Endothelial cell (in vitro differentiated cells): ENCODE measurements at regions not wholly inside any gene's neighbourhood (a gene's known extent, or its start where the extent isn't known, plus 50 kb on each side); places are given as distances from the start of the nearest gene placed in this dataset.
A peak's percentile ranks its signal among the peaks of the same experiment; 100 is the strongest.

Experiments used
- DNase-seq: peaks from one replicate; pipeline ENCODE4 v3.0.0; 2021; ENCODE audit warnings: low spot score
- H3K27ac Mint-ChIP-seq: one replicate; pipeline ENCODE4 v1.8.0; 2021; ENCODE audit warnings: mixed read lengths, inconsistent platforms; ENCODE audit not compliant: unreplicated experiment
- H3K27me3 Mint-ChIP-seq: one replicate; pipeline ENCODE4 v1.8.0; 2021; ENCODE audit warnings: mild to moderate bottlenecking, moderate library complexity, mixed read lengths, inconsistent platforms; ENCODE audit not compliant: unreplicated experiment
- H3K36me3 Mint-ChIP-seq: one replicate; pipeline ENCODE4 v1.8.0; 2021; ENCODE audit warnings: mild to moderate bottlenecking, low read depth, mixed read lengths, inconsistent platforms; ENCODE audit not compliant: unreplicated experiment
- H3K4me1 Mint-ChIP-seq: one replicate; pipeline ENCODE4 v1.8.0; 2021; ENCODE audit warnings: mild to moderate bottlenecking, mixed read lengths, inconsistent platforms; ENCODE audit not compliant: unreplicated experiment
- H3K4me3 Mint-ChIP-seq: one replicate; pipeline ENCODE4 v1.8.0; 2021; ENCODE audit warnings: mild to moderate bottlenecking, mixed read lengths, inconsistent platforms; ENCODE audit not compliant: unreplicated experiment
- H3K9me3 Mint-ChIP-seq: one replicate; pipeline ENCODE4 v1.8.0; 2021; ENCODE audit warnings: mixed read lengths, inconsistent platforms; ENCODE audit not compliant: unreplicated experiment
- TF ChIP-seq, protein P1 (sequence below): fragments of 200-600 bp; sonication (generic); IDR thresholded peaks from one replicate; pipeline ENCODE4 v1.5.0; 2021; ENCODE audit warnings: antibody characterized with exemption; ENCODE audit not compliant: unreplicated experiment

DNA sequence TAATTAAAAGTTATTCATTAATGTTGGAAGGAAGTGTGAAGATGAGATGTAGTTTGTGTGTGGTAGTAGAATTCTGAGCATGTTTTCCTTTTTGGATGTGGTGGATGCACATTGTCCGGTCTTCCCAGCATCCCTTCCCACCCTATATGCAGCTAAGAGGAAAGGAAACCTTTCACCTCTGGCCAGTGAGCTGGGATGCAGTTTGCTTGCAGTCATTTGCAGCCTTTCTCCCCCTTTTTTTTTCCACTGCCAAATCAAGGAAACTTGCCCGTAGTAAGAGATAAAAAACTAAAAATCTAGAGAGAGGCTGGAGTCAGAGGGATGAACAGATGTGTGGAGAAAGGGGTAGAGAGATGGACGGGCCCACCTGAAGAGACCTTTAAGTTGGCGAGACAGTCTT, 72.5 kb upstream of the SLC38A2 start:
- no peak overlapping the region for H3K4me3 Mint-ChIP-seq
- H3K27me3 Mint-ChIP-seq, result peaks cover 2% of the 10 kb centered on the region
- TF ChIP-seq, protein P1, sequence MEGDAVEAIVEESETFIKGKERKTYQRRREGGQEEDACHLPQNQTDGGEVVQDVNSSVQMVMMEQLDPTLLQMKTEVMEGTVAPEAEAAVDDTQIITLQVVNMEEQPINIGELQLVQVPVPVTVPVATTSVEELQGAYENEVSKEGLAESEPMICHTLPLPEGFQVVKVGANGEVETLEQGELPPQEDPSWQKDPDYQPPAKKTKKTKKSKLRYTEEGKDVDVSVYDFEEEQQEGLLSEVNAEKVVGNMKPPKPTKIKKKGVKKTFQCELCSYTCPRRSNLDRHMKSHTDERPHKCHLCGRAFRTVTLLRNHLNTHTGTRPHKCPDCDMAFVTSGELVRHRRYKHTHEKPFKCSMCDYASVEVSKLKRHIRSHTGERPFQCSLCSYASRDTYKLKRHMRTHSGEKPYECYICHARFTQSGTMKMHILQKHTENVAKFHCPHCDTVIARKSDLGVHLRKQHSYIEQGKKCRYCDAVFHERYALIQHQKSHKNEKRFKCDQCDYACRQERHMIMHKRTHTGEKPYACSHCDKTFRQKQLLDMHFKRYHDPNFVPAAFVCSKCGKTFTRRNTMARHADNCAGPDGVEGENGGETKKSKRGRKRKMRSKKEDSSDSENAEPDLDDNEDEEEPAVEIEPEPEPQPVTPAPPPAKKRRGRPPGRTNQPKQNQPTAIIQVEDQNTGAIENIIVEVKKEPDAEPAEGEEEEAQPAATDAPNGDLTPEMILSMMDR, result no peak
- peak overlapping the region; percentile 17 for H3K27ac Mint-ChIP-seq
- no peaks in the 10 kb centered on the region for H3K36me3 Mint-ChIP-seq
- no peak for DNase-seq
- H3K9me3 Mint-ChIP-seq, result no peaks in the 10 kb centered on the region
- peaks cover 29% of the 10 kb centered on the region for H3K4me1 Mint-ChIP-seq

DNA sequence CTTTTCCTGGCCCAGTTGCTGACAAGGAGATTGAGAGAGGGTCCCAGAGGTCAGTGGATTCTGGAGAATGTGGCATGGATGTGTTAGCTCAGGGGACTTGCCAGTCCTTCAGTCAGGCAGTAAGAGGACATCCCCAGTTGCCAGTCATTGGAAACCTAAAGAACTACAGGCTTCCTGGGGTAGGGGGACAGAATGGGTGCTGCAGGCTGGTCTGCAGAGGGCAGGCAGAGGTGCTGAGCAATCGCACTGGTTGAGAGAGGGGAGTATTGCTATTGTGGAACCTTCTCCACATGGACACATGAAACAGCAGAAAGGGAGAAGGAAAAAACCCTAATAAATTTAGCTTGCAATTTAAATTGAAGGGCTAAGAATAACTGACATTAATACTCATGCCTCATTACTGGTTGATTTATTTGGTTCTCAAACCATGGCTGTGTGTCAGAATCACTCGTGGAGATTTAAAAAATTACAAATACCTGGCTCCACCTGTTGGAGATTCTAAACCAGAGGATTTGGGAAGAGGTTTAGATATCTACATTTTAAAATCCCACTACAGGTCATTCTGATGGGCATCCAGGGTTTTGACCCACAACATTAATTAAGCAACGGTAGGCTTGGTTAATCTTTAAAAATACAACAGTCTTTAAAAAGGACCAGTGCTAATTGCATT, 71.2 kb upstream of the SLC38A2 start:
- Mint-ChIP-seq H3K36me3 (no peaks in the 10 kb centered on the region), H3K9me3 (no peaks in the 10 kb centered on the region), H3K27ac (no peak overlapping the region), H3K4me3 (no peak overlapping the region), H3K4me1 (peaks cover 19% of the 10 kb centered on the region), H3K27me3 (no peaks in the 10 kb centered on the region)
- TF ChIP-seq, protein P1, result no peak
- no peak for DNase-seq

DNA sequence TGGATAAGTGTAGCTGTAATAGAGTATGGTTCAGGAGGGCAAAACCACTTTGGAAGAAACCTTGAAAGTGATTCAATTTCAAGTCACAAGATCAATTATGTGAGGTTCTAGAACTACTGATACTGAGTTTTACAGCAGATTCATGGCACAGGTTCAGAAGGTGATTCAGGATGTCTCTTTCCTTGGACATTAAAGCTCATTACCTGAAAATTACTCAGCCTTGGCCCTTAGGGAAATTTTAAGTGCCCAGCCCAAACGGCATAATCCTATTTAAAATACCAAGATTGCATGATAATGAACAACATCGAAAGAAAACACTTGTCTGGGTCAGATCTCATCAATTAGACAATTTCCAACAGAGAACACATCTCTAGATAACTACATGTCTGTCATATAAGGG, 70.2 kb upstream of the SLC38A2 start:
- Mint-ChIP-seq H3K9me3 (no peaks in the 10 kb centered on the region), H3K4me3 (no peak overlapping the region), H3K27me3 (no peaks in the 10 kb centered on the region), H3K27ac (no peak overlapping the region), H3K4me1 (peaks cover 19% of the 10 kb centered on the region), H3K36me3 (no peaks in the 10 kb centered on the region)
- no peak for DNase-seq
- TF ChIP-seq, protein P1, result no peak

DNA sequence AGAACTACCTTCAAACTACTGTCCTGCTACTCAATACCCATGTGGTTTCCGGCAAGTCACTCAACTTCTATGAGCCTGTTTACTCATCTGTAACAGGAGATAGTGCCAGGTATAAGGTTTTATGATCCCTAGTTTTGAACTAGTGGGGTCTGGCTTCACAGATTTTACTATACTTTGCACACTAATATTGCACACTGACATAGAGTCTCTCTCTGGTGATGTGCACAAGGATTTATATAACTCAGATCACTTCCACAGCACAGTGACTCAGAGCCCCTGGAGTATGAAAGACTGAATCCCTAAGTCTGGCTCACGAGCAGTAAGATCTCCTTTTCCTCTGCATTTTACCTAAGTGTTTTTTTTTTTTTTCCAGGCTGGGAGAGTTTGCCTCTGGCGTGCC, 69.7 kb upstream of the SLC38A2 start:
- Mint-ChIP-seq H3K36me3 (no peaks in the 10 kb centered on the region), H3K4me3 (no peak overlapping the region), H3K9me3 (no peaks in the 10 kb centered on the region), H3K27ac (no peak overlapping the region), H3K27me3 (no peaks in the 10 kb centered on the region), H3K4me1 (peaks cover 19% of the 10 kb centered on the region)
- no peak for DNase-seq
- TF ChIP-seq, protein P1, result no peak

DNA sequence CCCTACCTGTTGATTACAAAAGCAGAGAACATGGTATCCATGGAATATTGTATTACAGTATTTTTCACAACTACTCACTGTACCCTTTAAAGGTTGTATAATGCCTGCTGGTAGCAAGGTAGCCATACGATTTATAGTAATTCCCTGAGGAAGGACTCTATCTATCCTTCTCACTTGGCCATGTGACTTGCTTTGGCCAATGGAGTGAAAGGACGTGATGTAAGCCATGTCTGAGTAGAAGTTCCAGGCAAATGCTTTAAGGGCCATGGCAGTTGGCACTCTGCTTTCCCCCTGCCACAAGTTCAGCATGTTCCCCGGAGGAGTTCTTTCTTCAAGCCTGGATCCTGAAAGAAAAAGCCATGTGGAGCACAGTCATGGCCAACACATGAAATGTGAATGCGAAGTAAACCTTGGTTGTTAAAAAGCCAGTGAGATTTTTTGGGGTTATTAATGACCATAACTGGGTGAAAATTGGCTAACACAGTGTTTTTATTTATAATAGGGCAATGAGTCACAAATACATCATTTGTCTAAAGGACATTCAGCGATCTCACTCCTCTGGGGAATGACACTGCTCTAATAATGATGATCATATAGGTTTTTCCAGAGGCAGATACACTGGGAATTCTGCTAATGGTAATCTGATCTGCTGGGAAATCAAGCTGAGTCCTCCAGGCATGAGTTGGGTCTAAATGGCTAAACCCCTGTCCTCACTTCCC, 67.4 kb upstream of the SLC38A2 start:
- Mint-ChIP-seq H3K36me3 (no peaks in the 10 kb centered on the region), H3K27me3 (no peaks in the 10 kb centered on the region), H3K4me1 (peaks cover 4% of the 10 kb centered on the region), H3K27ac (no peak overlapping the region), H3K9me3 (no peaks in the 10 kb centered on the region), H3K4me3 (no peak overlapping the region)
- TF ChIP-seq, protein P1, result no peak
- no peak for DNase-seq
